NCI-H1092 treated with DMSO at 0.1 percent for 48 hours (cell line): ENCODE measurements at regions not wholly inside any gene's neighbourhood (a gene's known extent, or its start where the extent isn't known, plus 50 kb on each side); places are given as distances from the start of the nearest gene placed in this dataset.

Source experiments
- DNase-seq: peaks from one replicate; lab custom pipeline; 2025; lab: John Stamatoyannopoulos, UW

GRCh38 chr11:97964332-97965004, 1056.3 kb upstream of the CNTN5 start:
- no peak for DNase-seq

GRCh38 chr11:97965849-97966646, 1054.7 kb upstream of the CNTN5 start:
- DNase-seq, result no peak

- no peak for DNase-seq
These were observed 1053.8 kb upstream of the CNTN5 start for GRCh38 chr11:97966901-97967300.

- no peak for DNase-seq
These were observed 1052.7 kb upstream of the CNTN5 start for GRCh38 chr11:97968071-97968470.

- DNase-seq, result no peak
These were observed 1048.0 kb upstream of the CNTN5 start for GRCh38 chr11:97972731-97973130.

- no peak for DNase-seq
These were observed 1047.3 kb upstream of the CNTN5 start for GRCh38 chr11:97973352-97973857.

- DNase-seq, result no peak
These were observed 1045.8 kb upstream of the CNTN5 start for GRCh38 chr11:97974798-97975498.

- no peak for DNase-seq
These were observed 1043.0 kb upstream of the CNTN5 start for GRCh38 chr11:97977726-97978125.

GRCh38 chr11:97979741-97980140, 1041.0 kb upstream of the CNTN5 start:
- no peak for DNase-seq

GRCh38 chr11:97982512-97982911, 1038.2 kb upstream of the CNTN5 start:
- DNase-seq, result no peak

GRCh38 chr11:97989121-97989520, 1031.6 kb upstream of the CNTN5 start:
- no peak for DNase-seq

- DNase-seq, result no peak
These were observed 1030.4 kb upstream of the CNTN5 start for GRCh38 chr11:97990162-97990920.

GRCh38 chr11:97993562-97993961, 1027.2 kb upstream of the CNTN5 start:
- no peak for DNase-seq

- DNase-seq, result no peak
These were observed 1024.9 kb upstream of the CNTN5 start for GRCh38 chr11:97995874-97996273.

- DNase-seq, result no peak
These were observed 1024.0 kb upstream of the CNTN5 start for GRCh38 chr11:97996762-97997161.

GRCh38 chr11:98003606-98004371, 1017.0 kb upstream of the CNTN5 start:
- no peak for DNase-seq

GRCh38 chr11:98007072-98007471, 1013.7 kb upstream of the CNTN5 start:
- DNase-seq, result no peak

GRCh38 chr11:98027652-98028051, 993.1 kb upstream of the CNTN5 start:
- DNase-seq, result no peak

- no peak for DNase-seq
These were observed 990.9 kb upstream of the CNTN5 start for GRCh38 chr11:98029832-98030231.

- DNase-seq, result no peak
These were observed 983.9 kb upstream of the CNTN5 start for GRCh38 chr11:98036810-98037209.
